GM12878 (cell line): ENCODE measurements at regions not wholly inside any gene's neighbourhood (a gene's known extent, or its start where the extent isn't known, plus 50 kb on each side); places are given as distances from the start of the nearest gene placed in this dataset.
A peak's percentile ranks its signal among the peaks of the same experiment; 100 is the strongest.

Experiments used
- BMI1 ChIP-seq: fragments of 450-650 bp; IDR thresholded peaks from 2 replicates; pipeline ENCODE4 v1.6.1; 2016; ENCODE audit warnings: mild to moderate bottlenecking, moderate library complexity, borderline replicate concordance
- DPF2 ChIP-seq: fragments of 450-650 bp; IDR thresholded peaks from 2 replicates; pipeline ENCODE4 v1.6.1; 2017; ENCODE audit warnings: mild to moderate bottlenecking
- EGR1 ChIP-seq, 2 experiments: IDR thresholded peaks; 1 replicate in 1 of 2; 2 replicates in 1 of 2; pipeline ENCODE4 v1.6.1; 2011 to 2012; ENCODE audit warnings: low read depth in 2 of 2, low read length in 2 of 2, borderline replicate concordance in 1 of 2, mild to moderate bottlenecking in 1 of 2, moderate library complexity in 1 of 2
- EP300 ChIP-seq, 2 experiments: fragments of 150-350 bp in 1 of 2; IDR thresholded peaks; 2 replicates each; pipeline ENCODE4 v1.6.1; 2011 to 2012; ENCODE audit warnings: low read depth in 2 of 2, low read length in 2 of 2, borderline replicate concordance in 1 of 2, improper control_type of control experiment in 1 of 2, inconsistent platforms in 1 of 2; ENCODE audit not compliant: control insufficient read depth in 1 of 2
- EZH2 ChIP-seq: IDR thresholded peaks from 2 replicates; pipeline ENCODE4 v1.6.1; 2012; ENCODE audit warnings: low read depth, mild to moderate bottlenecking, control low read depth, inconsistent platforms, low read length, borderline replicate concordance; ENCODE audit not compliant: control insufficient read depth
- FOXM1 ChIP-seq: IDR thresholded peaks from 2 replicates; pipeline ENCODE4 v1.6.1; 2012; ENCODE audit warnings: low read depth, mild to moderate bottlenecking, inconsistent platforms, low read length, moderate library complexity
- JUNB ChIP-seq: IDR thresholded peaks from 2 replicates; pipeline ENCODE4 v1.6.1; 2016; ENCODE audit warnings: antibody characterized with exemption, mild to moderate bottlenecking
- KAT2A ChIP-seq: conservative IDR thresholded peaks from 2 replicates; pipeline ENCODE4 v1.6.1; 2011; ENCODE audit warnings: low read depth, low read length; ENCODE audit not compliant: control insufficient read depth
- NR2F1 ChIP-seq: fragments of 450-650 bp; conservative IDR thresholded peaks from 2 replicates; pipeline ENCODE4 v1.6.1; 2017; ENCODE audit warnings: mild to moderate bottlenecking
- POLR2AphosphoS5 ChIP-seq: IDR thresholded peaks from 2 replicates; pipeline ENCODE4 v1.6.1; 2011; ENCODE audit warnings: mild to moderate bottlenecking, low read length, inconsistent platforms
- POU2F2 ChIP-seq: IDR thresholded peaks from 3 replicates; pipeline ENCODE4 v1.6.1; 2011; ENCODE audit warnings: low read depth, mild to moderate bottlenecking, low read length, borderline replicate concordance
- SMC3 ChIP-seq: IDR thresholded peaks from 2 replicates; pipeline ENCODE4 v1.6.1; 2011; ENCODE audit warnings: low read length, improper control_type of control experiment, borderline replicate concordance
- STAT1 ChIP-seq: fragments of 450-650 bp; conservative IDR thresholded peaks from 2 replicates; pipeline ENCODE4 v1.6.1; 2014; ENCODE audit warnings: antibody characterized with exemption, mild to moderate bottlenecking
- SUZ12 ChIP-seq: fragments of 200-600 bp; sonication (generic); IDR thresholded peaks from one replicate; pipeline ENCODE4 v1.6.1; 2018; ENCODE audit warnings: antibody characterized with exemption, mild to moderate bottlenecking; ENCODE audit not compliant: unreplicated experiment
- TF ChIP-seq, protein P1 (sequence below): fragments of 450-650 bp; IDR thresholded peaks from 2 replicates; pipeline ENCODE4 v1.6.1; 2016; ENCODE audit warnings: mild to moderate bottlenecking
- TF ChIP-seq, protein P2 (sequence below), 3 experiments: IDR thresholded peaks in 2 of 3; conservative IDR thresholded peaks in 1 of 3; 2 replicates each; pipeline ENCODE4 v1.5.1; 2011; ENCODE audit warnings: low read depth in 3 of 3, low read length in 3 of 3, mild to moderate bottlenecking in 3 of 3, control low read depth in 2 of 3, moderate library complexity in 2 of 3, inconsistent platforms in 1 of 3, mixed read lengths in 1 of 3; ENCODE audit not compliant: control insufficient read depth in 2 of 3, insufficient read depth in 1 of 3; ENCODE audit errors: extremely low read depth in 1 of 3
- TF ChIP-seq, protein P3 (sequence below): IDR thresholded peaks from 2 replicates; pipeline ENCODE4 v1.6.1; 2012; ENCODE audit warnings: improper control_type of control experiment, low read depth, low read length; ENCODE audit not compliant: insufficient replicate concordance
- TF ChIP-seq, protein P4 (sequence below): IDR thresholded peaks from 2 replicates; pipeline ENCODE4 v1.6.1; 2011; ENCODE audit warnings: low read depth, low read length, improper control_type of control experiment, borderline replicate concordance
- TF ChIP-seq, protein P5 (sequence below): fragments of 450-650 bp; IDR thresholded peaks from 2 replicates; pipeline ENCODE4 v1.6.1; 2017; ENCODE audit warnings: low read depth, mild to moderate bottlenecking, moderate library complexity

DNA sequence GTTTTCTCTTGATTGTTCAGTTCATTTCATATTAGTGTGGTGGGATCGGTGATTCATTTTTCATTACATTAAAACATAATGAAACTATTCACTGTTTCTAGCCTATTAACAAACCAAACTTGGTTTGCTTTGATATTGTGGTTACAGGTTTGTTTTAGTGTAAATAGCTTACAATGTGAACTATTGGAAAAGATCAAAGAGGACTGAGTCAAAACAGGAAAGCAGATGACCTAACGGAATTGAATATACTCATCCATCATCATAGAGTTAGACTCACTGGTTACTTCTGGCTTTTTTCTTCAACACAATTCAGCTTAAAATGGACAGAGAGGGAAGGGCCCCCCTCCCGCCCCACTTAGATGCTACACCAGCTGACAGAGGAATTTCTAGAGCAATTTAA, 616.2 kb upstream of the AADAT start (continued):
- TF ChIP-seq, protein P1, sequence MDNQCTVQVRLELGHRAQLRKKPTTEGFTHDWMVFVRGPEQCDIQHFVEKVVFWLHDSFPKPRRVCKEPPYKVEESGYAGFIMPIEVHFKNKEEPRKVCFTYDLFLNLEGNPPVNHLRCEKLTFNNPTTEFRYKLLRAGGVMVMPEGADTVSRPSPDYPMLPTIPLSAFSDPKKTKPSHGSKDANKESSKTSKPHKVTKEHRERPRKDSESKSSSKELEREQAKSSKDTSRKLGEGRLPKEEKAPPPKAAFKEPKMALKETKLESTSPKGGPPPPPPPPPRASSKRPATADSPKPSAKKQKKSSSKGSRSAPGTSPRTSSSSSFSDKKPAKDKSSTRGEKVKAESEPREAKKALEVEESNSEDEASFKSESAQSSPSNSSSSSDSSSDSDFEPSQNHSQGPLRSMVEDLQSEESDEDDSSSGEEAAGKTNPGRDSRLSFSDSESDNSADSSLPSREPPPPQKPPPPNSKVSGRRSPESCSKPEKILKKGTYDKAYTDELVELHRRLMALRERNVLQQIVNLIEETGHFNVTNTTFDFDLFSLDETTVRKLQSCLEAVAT = 0 out of 2 replicates have a peak, but pooled peaks have one; percentile 19
- peak; percentile 50; the same call in 1 of the 2 replicates for TF ChIP-seq BMI1
- TF ChIP-seq, protein P2, sequence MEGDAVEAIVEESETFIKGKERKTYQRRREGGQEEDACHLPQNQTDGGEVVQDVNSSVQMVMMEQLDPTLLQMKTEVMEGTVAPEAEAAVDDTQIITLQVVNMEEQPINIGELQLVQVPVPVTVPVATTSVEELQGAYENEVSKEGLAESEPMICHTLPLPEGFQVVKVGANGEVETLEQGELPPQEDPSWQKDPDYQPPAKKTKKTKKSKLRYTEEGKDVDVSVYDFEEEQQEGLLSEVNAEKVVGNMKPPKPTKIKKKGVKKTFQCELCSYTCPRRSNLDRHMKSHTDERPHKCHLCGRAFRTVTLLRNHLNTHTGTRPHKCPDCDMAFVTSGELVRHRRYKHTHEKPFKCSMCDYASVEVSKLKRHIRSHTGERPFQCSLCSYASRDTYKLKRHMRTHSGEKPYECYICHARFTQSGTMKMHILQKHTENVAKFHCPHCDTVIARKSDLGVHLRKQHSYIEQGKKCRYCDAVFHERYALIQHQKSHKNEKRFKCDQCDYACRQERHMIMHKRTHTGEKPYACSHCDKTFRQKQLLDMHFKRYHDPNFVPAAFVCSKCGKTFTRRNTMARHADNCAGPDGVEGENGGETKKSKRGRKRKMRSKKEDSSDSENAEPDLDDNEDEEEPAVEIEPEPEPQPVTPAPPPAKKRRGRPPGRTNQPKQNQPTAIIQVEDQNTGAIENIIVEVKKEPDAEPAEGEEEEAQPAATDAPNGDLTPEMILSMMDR (IDR thresholded peaks at IDR 0.05 in 2 of 3, conservative IDR thresholded peaks at IDR 0.05 in 1 of 3; ENCODE audit: control insufficient read depth in 2 of 3, extremely low read depth in 1 of 3, insufficient read depth in 1 of 3, low read depth in 3 of 3, low read length in 3 of 3) = no peak
- TF ChIP-seq SMC3 = no peak
- no peak for TF ChIP-seq KAT2A
- no peak for TF ChIP-seq STAT1
- TF ChIP-seq, protein P3, sequence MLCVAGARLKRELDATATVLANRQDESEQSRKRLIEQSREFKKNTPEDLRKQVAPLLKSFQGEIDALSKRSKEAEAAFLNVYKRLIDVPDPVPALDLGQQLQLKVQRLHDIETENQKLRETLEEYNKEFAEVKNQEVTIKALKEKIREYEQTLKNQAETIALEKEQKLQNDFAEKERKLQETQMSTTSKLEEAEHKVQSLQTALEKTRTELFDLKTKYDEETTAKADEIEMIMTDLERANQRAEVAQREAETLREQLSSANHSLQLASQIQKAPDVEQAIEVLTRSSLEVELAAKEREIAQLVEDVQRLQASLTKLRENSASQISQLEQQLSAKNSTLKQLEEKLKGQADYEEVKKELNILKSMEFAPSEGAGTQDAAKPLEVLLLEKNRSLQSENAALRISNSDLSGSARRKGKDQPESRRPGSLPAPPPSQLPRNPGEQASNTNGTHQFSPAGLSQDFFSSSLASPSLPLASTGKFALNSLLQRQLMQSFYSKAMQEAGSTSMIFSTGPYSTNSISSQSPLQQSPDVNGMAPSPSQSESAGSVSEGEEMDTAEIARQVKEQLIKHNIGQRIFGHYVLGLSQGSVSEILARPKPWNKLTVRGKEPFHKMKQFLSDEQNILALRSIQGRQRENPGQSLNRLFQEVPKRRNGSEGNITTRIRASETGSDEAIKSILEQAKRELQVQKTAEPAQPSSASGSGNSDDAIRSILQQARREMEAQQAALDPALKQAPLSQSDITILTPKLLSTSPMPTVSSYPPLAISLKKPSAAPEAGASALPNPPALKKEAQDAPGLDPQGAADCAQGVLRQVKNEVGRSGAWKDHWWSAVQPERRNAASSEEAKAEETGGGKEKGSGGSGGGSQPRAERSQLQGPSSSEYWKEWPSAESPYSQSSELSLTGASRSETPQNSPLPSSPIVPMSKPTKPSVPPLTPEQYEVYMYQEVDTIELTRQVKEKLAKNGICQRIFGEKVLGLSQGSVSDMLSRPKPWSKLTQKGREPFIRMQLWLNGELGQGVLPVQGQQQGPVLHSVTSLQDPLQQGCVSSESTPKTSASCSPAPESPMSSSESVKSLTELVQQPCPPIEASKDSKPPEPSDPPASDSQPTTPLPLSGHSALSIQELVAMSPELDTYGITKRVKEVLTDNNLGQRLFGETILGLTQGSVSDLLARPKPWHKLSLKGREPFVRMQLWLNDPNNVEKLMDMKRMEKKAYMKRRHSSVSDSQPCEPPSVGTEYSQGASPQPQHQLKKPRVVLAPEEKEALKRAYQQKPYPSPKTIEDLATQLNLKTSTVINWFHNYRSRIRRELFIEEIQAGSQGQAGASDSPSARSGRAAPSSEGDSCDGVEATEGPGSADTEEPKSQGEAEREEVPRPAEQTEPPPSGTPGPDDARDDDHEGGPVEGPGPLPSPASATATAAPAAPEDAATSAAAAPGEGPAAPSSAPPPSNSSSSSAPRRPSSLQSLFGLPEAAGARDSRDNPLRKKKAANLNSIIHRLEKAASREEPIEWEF = peak; percentile 70
- TF ChIP-seq, protein P4, sequence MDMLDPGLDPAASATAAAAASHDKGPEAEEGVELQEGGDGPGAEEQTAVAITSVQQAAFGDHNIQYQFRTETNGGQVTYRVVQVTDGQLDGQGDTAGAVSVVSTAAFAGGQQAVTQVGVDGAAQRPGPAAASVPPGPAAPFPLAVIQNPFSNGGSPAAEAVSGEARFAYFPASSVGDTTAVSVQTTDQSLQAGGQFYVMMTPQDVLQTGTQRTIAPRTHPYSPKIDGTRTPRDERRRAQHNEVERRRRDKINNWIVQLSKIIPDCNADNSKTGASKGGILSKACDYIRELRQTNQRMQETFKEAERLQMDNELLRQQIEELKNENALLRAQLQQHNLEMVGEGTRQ = no peak
- TF ChIP-seq EP300 (IDR thresholded peaks at IDR 0.05; ENCODE audit: borderline replicate concordance in 1 of 2, control insufficient read depth in 1 of 2, low read depth in 2 of 2, low read length in 2 of 2) = peak; percentile 79 to 82; a peak in 3 of 4 replicates
- TF ChIP-seq POLR2AphosphoS5 = no peak
- TF ChIP-seq JUNB = peak; percentile 87
- peak; percentile 82 for TF ChIP-seq DPF2
- peak; percentile 61; the same call in 1 of the 2 replicates for TF ChIP-seq FOXM1
- TF ChIP-seq, protein P5, sequence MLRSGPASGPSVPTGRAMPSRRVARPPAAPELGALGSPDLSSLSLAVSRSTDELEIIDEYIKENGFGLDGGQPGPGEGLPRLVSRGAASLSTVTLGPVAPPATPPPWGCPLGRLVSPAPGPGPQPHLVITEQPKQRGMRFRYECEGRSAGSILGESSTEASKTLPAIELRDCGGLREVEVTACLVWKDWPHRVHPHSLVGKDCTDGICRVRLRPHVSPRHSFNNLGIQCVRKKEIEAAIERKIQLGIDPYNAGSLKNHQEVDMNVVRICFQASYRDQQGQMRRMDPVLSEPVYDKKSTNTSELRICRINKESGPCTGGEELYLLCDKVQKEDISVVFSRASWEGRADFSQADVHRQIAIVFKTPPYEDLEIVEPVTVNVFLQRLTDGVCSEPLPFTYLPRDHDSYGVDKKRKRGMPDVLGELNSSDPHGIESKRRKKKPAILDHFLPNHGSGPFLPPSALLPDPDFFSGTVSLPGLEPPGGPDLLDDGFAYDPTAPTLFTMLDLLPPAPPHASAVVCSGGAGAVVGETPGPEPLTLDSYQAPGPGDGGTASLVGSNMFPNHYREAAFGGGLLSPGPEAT = peak; percentile 45; the same call in 1 of the 2 replicates
- TF ChIP-seq EZH2 = no peak
- no peak for TF ChIP-seq EGR1 (IDR thresholded peaks at IDR 0.05; ENCODE audit: borderline replicate concordance in 1 of 2, low read depth in 2 of 2, low read length in 2 of 2)
- no peak for TF ChIP-seq SUZ12
- no peak for TF ChIP-seq POU2F2
- peak; percentile 88 for TF ChIP-seq NR2F1
